HG02840 (cell line): ENCODE measurements at regions not wholly inside any gene's neighbourhood (a gene's known extent, or its start where the extent isn't known, plus 50 kb on each side); places are given as distances from the start of the nearest gene placed in this dataset.

ENCODE experiments used
- ATAC-seq: cut with Tn5 transposase; IDR thresholded peaks from one replicate; pipeline ENCODE4 v1.9.1; 2021; ENCODE audit warnings: mild to moderate bottlenecking, moderate library complexity, moderate number of reproducible peaks; ENCODE audit not compliant: unreplicated experiment, low FRiP score

DNA sequence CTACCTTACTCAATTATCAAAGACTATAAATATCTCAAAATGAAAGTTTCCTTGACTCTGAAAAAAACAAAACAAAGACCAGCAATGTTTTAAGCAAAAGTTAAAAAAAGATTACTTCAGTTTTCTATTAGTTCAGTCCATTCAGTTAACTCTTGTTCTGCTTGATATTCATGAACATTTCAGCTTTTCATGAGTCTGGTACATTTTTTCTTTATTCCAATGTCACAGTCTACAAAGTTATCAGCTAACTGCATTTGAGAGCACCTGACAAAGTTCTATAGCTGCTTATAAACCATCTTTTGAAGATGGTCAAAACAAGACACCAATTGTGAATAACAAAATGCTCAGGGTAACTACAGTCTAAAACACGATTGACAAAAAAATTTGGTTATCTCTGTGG, 156.1 kb upstream of the NOX3 start:
- ATAC-seq: no peak

DNA sequence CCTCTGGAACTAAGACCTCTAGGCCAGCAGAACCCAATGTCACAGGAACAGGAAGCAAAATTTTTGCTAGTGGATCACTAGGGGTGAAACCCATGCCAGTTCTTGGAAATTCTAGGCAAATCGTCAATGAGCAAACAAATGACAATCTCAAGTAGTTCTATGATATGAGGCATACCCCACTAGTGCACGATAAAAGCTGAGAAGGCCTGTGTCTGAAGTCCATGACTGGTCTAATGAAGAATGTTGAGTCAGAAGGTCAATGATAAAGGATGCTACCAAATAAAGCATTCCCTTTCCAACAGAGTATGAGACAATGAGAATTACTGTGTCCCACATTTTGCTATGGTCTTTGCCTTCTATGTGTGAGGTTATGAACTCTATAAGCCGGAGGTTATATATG, 149.4 kb upstream of the NOX3 start:
- ATAC-seq: no peak

GRCh38 chr6:155599561-155599960, 143.9 kb upstream of the NOX3 start:
- ATAC-seq: no peak

DNA sequence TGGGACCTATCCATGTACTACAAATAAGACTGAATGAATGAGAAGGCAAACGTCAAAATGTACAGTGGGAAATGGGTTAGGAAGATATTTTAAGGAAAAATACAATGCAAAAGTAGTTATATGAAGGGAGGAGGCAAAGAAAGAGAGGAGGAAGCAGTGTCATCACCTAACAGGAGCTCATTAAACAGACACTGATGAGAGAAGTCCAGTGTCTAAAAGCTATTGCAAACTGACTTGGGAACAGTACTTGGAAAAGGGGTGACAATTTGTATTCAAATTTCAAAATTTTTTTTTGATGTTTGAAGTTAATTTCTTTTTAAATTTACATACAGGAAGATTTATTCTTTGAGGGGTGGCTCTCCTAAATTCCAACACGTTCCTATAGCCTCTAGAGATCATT, 143.5 kb upstream of the NOX3 start:
- ATAC-seq: no peak

- no peak for ATAC-seq
Observed at GRCh38 chr6:155595284-155595683, 139.6 kb upstream of the NOX3 start.

DNA sequence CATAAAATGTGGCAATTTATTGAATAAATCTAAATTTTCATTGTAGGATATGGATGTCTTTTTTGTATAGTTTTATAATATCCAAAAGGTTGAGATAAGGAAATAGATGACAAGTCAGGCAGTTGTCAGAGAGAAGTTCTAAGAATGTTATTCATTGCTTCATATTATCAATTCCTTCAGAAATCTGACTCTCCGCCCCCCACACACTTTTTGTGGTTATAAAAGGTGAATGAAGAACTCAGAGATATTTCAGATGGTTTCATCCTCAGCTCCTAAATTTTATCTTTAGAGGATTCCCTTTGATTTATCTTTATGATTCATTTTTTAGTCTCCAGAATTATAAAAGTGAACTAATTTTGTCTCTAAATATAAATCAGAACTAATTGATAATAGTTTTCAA, 136.1 kb upstream of the NOX3 start:
- no peak for ATAC-seq

- ATAC-seq: no peak
Observed at GRCh38 chr6:155589190-155589589, 133.6 kb upstream of the NOX3 start.

- no peak for ATAC-seq
Observed at GRCh38 chr6:155587817-155588216, 132.2 kb upstream of the NOX3 start.

- ATAC-seq: no peak
Observed at GRCh38 chr6:155586090-155586489, 130.5 kb upstream of the NOX3 start.

DNA sequence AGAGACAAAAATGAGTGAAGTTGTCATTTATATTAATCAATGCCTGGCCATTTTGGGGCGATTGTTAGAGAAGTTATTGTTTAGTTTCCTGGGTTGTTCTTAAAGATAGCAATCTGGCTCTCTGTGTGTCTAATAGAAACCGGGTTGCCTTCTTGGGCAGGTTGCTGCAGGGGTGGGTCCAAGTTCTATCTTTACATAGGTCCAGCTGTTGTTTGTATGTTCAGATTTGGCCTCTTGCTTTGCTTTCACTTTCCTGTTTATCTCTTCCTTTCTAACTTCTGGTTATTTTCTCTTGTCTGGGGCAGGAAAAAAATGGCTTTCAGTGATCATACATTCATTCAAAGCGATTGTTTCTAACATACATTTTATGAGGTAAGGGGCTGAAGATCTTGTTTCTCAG, 128.4 kb upstream of the NOX3 start:
- no peak for ATAC-seq

GRCh38 chr6:155582016-155582991, 126.7 kb upstream of the NOX3 start:
- ATAC-seq: no peak

DNA sequence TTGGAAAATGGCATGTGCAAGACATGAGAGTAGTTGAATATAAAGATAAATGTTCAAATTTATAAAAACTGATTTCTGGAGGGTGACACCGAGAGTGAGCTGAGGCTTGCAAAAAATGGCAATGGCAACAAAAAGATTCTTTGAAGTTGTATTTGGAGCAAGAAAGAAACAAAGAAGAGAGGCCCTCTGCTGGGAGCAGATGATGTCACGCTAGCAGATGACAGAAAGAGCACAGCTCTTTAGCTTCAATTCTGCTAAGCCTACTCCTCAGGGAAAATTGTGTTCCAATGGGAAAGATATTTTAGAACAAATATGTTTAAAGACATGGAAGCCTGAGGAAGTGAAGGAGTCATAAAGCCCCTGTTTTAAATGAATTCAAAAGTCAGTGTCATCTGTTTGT, 125.3 kb upstream of the NOX3 start:
- no peak for ATAC-seq

DNA sequence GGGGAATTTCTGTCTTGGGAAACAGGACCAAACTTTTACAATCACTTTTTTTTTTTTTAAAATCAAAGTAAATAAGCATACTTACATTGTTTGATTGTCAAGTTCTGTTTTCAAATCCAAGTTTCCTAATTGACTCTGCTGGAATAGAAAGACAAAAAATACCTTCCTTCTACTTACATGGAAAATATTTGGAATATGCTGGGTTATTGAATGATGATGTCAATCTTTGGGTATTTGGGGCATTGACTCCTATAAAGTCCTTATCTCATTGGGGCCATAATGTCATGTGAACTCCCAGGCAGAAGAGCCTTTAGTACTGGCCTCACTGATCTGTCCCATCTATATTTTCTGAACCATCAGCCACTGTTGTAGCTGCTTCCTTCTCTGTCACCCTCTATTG, 122.6 kb upstream of the NOX3 start:
- ATAC-seq: no peak

- ATAC-seq: no peak
Observed at GRCh38 chr6:155561966-155562364, 106.3 kb upstream of the NOX3 start.

DNA sequence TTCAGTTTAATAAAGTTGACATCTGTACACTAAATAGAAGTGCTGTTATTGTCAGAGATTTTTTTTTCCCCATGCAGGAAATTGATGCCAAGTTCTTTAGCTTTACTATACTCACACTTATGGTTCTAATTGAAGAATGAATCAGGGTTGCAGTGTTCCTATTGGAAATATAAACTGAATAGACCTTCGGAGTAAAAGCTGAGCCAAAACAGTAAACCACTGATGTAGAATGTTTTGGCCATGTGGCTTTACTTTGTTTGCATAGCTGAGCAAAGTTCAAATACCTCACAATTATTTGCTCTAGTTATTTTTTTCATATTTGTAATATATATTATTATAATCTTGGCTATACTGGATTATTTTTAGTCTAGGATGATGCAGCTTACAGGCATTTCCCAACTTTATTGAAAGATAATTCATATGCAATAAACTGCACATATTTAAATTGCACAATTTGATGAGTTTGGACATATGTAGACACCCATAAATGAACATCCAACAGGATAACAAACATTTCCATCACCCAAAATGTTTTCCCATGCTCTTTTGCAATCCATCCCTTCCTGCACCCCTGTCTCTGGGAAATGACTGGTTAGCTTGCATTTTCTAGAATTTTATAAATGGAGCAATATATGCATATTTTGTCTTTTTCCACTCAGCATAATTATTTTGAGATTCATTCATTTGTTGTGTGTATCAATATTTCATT, 105.8 kb upstream of the NOX3 start:
- no peak for ATAC-seq

DNA sequence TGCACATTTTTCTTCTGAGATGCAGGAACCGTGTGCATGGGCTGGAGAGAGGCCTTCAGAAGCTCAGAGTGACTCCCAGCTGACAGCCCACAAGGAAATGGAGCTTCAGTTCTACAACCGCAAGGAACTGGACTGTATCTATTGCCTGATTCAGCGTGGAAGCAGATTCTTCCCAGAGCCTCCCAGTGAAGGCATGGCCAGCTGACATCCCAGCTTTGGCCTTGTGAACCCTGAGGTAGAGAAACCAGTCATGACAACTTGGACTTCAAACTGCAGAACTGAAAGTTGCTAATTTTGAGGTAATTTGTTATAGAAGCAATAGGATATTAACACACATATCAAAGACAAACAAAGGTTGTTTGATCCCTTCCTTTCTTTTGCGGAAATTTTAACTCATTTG, 94.3 kb upstream of the NOX3 start:
- no peak for ATAC-seq

- no peak for ATAC-seq
Observed at GRCh38 chr6:155549028-155549798, 93.6 kb upstream of the NOX3 start.

- no peak for ATAC-seq
Observed at GRCh38 chr6:155548576-155548975, 92.9 kb upstream of the NOX3 start.

- ATAC-seq: no peak
Observed at GRCh38 chr6:155544677-155545076, 89.0 kb upstream of the NOX3 start.

DNA sequence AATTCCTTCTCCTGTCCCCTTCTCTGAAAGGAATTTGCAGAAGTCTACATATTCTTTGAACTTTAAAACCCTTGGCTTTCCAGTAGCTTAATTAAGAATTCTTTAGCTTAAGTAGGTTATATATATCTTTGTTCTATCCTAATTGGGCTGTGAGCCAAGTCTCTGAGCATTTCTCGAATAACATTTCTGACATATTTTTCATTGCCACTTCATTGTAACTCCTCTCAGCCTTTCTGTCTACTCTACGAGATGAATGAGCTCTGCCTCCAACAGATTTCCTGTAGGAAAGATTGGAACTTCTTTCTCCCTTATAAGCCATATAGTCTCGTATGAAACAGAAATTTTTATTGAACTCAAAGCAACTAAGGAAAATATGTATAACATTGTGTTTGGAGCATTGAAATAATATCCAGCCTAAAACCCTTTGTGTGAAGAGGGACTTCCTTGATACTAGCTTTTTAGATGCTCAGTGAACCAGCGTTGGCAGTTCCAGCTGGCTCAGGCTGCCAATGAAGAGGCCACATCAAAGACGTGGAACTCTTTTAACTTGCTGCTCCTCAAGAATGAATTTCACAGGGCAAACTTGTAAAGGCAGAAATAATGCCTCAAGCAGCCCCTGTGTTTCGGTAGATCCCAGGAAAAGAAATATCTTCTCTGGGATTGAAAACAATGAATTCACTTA, 87.7 kb upstream of the NOX3 start:
- ATAC-seq: no peak
